Fibroblast of skin of left biceps (primary cell): ENCODE measurements at regions not wholly inside any gene's neighbourhood (a gene's known extent, or its start where the extent isn't known, plus 50 kb on each side); places are given as distances from the start of the nearest gene placed in this dataset.

Experiments used
- DNase-seq, 2 experiments: peaks; one replicate each; pipeline ENCODE4 v3.0.0-alpha.2; 2013; ENCODE audit warnings: low read depth in 2 of 2

- no peak for DNase-seq
These were observed 59.8 kb downstream of the MRM1 start for GRCh38 chr17:36661047-36661666.

DNA sequence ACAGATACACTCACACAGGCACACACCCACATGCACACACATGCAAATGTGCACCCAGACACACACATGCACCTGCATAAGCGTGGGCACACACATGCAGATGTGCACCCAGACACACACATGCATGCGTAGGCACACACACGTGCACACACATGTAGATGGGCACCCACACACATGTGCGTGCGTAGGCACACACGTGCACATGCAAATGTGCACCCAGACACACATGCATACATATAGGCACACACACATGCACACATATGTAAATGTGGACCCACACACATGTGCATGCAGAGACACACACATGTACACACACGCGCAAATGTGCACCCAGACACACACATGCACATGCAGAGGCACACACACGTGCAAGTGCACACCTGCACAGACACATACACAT is 60.3 kb downstream of the MRM1 start:
- DNase-seq, result no peak

GRCh38 chr17:36665417-36665816 is 64.0 kb downstream of the MRM1 start:
- DNase-seq, result no peak

DNA sequence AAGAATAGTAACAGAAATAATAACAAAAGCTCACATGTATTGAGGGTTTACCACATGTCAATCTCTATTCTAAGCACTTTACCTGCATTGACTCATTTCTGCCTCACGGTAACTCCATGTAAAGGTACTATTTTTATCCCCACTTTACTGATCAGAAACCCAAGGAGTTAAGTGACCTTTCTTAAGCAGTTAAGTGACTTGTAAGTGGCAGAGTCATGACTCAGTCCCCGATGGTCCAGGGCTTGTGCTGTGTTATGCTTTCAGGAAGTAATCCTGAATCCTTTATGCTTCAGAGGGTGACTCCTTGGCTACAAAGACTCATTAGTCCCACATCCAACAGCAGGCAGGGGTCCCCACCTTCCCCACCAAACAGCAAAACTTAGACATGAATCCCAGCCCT is 66.5 kb downstream of the MRM1 start:
- no peak for DNase-seq

GRCh38 chr17:36668824-36669223 is 67.4 kb downstream of the MRM1 start:
- DNase-seq, result no peak

DNA sequence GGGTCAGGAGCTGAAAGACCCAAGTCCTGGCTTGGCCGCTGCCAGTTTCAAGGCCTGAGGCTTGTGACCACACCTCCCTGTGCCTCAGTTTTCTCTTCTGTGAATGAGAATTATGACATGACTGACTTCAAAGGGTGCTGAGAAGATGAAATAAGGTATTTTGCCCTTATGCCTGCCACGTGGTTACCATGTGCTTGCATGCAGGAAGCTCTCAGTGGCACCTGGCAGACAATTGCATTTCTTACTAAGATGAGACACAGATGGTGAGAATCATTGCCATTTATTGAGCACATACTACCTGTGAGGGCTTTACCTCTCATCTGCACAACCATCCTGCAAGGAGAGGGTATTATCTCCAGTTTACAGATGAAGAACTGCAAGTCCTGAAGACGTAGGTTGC is 69.8 kb downstream of the MRM1 start:
- no peak for DNase-seq

GRCh38 chr17:36672403-36672918 is 71.1 kb downstream of the MRM1 start:
- DNase-seq, result no peak

DNA sequence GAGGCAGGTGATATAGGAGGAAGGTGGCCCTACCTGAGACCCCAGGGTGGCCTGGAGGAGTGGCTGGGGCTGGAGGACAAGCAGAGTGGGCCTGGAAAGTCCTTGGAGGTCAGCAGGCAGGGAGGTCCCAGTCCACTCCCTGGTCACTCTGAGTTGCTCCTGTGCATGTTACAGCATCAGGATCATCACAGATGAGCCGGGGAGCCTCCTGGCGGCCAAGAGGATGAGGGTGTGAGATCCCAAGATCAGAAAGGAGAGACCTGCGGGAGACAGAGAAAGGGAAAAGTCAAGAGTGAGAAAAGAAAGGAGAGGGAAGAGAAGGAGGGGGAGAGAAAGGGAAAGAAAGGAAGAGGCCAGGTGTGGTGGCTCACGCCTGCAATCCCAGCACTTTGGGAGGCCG is 71.7 kb downstream of the MRM1 start:
- DNase-seq, result no peak

DNA sequence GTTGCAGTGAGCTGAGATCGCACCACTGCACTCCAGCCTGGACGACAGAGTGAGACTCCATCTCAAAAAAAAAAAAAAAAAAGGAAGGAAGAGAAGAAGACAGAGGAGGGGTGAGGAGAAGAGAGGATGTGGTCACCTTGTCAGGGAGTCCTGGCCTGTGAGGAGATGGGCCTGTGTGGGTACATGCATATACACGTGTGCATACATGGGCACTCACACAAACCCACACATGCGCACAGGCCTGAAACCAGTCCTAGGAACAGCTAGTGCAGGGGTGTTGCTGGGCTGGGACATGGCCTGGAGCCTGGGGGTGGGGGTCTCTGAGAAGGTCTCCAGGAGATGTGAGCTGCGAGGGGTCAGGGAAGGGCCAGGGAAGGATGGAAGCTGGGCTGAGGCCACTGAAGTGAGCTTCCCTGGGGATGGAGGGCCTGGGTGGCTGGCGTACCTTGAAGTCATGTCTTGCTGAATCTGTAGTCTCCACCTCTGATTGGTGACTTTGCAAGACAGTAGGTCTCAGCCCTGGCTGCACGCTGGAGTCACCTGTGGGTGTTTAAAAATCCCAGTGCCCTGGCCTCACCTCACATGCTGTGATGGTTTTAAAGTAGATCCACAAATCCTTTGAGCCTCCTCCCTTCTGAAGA is 72.4 kb downstream of the MRM1 start:
- DNase-seq, result no peak

GRCh38 chr17:36674278-36674650 is 72.9 kb downstream of the MRM1 start:
- DNase-seq, result no peak

DNA sequence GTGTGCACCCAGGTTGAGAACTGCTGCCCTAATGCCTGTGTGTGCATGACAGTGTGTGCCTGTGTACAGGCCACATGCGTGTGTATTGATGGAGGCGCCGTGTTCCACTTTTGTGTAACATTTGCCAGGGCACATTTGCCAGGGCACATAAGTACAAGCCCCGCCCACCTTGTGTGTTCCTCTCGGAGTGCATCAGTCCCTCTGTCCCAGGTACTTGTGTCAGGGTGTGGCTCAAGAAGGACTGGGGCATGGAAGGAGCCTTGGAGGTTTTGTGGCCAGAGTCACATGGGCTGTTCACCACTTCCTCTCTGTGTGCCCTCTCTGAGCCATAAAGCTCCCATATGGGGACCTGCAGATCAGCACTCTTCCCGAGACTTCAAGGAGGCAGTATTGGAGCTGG is 73.9 kb downstream of the MRM1 start:
- DNase-seq, result no peak

DNA sequence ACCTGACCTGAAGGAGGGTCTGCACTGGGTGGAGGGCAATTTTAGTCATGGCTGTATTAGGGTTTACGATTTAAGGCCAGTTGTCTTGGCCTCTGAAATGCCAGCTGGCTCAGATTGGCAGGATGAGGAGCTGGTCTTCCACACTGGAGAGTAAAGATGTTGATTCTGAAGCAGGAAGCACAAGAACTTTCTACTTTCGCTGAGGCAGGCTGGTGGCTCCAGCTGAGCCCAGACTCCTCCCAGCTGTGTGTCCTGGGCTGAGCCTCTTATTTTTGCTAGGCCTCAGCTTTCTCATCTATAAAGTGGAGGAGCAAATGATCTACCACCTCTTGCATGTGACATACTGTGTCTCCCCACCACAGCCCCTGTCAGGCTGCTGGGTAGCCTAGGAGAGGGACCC is 74.4 kb downstream of the MRM1 start:
- DNase-seq, result no peak

GRCh38 chr17:36679815-36680467 is 78.6 kb downstream of the MRM1 start:
- DNase-seq, result no peak

- no peak for DNase-seq
These were observed 79.4 kb downstream of the MRM1 start for GRCh38 chr17:36680701-36681202.

DNA sequence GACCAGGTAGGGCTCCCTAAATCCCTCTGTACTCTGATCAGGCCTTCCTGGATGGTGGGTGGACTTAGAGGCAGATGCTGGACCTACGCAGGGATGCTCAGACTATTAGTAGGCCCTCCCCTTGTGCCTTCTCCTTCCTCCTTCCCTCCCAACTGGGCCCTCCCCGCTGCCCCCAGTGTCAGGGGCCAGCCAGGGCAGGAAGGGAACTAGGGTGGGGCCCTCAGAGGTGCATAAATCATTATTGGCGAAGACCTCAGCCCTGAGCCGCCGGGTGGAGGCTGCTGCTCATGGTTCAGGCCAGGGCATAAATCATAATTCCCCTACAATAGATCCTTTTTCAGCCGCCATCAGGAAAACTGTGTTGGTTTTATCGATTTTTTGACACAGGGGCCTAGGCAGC is 81.4 kb downstream of the MRM1 start:
- no peak for DNase-seq

- no peak for DNase-seq
These were observed 82.0 kb downstream of the MRM1 start for GRCh38 chr17:36683387-36683786.

GRCh38 chr17:36684134-36684533 is 82.8 kb downstream of the MRM1 start:
- DNase-seq, result no peak

- DNase-seq, result no peak
These were observed 84.8 kb downstream of the MRM1 start for GRCh38 chr17:36686123-36686669.

GRCh38 chr17:36687736-36688135 is 86.4 kb downstream of the MRM1 start:
- no peak for DNase-seq

DNA sequence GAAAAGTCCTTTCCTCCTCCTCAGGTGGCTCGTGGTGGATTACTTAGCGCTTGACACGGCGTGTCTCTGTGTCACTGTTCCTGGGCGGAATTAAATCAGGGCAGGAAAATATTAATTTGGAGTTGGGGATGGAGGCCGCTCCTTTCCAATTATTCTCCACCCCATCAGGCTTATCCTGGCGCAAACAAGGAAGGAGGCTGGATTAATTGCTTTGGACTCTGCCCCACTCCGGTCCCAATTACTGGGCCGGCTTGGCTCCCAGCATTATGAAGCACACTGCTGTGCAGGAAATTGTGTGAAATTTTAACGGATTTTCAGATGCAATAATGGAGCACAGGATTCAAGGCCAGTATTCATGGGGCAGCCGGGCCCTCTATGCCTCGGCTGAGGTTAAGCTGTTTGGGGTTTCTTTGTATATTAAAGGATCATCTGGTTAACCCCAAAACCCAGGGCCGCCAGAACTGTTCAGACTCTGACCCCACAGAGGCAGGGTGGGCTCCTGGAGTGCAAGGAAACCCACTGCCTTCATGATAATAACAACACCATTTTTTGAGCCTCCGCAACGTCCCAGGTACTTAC is 87.8 kb downstream of the MRM1 start:
- no peak for DNase-seq

- no peak for DNase-seq
These were observed 88.8 kb downstream of the MRM1 start for GRCh38 chr17:36690190-36690589.

- no peak for DNase-seq
These were observed 90.2 kb downstream of the MRM1 start for GRCh38 chr17:36691606-36692005.
